Colon (tissue), 2 donors: ENCODE measurements at regions not wholly inside any gene's neighbourhood (a gene's known extent, or its start where the extent isn't known, plus 50 kb on each side); places are given as distances from the start of the nearest gene placed in this dataset.
"Not testable (repeated sequence)": the region's sequence is repeated elsewhere in the genome, so short reads cannot be mapped to it uniquely, and the experiment has no call there.

Source experiments
- FAIRE-seq: peaks from 2 replicates; lab custom pipeline; 2012; peaks lifted over from hg19 to GRCh38; lab: Jason Lieb, UNC
- donor health status: control.
- donor health status: control.

- no peak for FAIRE-seq
Observed at GRCh38 chr20:19874040-19874727, 116.1 kb downstream of the RIN2 start.

DNA sequence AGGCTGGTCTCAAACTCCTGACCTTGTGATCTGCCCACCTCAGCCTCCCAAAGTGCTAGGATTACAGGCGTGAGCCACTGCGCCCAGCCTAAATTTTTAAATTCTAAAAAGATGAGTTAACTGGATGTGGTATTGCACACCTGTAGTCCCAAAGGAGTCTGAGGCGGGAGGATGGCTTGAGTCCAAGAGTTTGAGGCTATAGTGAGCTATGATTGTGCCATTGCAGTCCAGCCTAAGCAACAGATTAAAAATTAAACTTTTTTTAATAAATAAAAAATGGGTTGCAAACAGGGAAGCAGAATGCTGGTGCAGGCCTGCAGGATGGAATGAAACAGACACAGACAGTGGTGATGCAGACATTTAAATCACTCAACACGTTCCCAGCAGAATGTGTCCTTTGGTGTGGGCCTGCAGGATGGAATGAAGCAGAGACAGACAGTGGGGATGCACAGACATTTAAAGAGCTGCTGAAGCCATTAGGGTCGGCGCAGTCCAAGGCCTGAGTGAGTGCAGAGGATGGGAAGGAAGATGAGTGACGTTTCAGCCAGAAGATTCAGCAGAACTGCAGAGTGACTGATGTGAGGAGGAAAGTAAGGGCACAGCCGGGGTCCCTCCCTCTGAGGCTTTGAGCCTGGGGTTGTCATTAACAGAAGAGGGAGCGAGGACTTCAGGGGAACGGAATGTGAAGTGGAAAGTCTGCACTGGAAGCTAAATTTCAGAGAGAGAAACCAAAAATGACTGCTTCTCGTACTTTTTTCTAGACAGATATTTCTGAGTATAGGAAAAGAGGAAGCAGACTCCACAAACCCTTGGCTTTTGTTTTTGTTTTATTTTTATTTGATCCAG is 117.5 kb downstream of the RIN2 start:
- no peak for FAIRE-seq

DNA sequence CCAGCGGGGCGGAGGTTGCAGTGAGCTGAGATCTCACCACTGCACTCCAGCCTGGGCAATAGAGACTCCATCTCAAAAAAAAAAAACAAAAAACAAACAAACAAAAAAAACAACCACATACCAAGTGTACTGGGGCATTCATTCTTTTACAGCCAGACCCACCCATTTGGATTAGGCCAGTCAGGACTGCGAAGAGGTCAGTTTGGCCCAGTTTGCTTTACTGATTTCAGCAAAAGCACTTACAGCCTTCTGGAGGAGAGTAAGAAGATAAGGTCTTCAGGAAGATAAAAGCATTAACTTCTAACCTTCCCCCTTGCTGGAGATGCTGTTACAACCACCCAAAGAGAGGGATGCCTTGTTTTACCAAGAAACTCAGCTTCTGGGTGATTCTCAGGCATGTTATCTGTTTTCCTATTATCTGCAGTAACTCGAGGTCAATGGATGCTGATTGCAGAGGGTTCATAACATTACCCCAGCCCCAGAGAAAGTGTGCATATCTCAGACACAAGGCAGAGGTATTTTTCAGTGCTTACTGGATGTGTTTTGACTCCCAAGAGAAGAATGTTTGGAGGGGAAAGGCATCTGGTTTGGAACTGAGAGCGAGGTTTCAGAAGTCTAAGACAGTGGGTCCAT is 118.9 kb downstream of the RIN2 start:
- FAIRE-seq: no peak

DNA sequence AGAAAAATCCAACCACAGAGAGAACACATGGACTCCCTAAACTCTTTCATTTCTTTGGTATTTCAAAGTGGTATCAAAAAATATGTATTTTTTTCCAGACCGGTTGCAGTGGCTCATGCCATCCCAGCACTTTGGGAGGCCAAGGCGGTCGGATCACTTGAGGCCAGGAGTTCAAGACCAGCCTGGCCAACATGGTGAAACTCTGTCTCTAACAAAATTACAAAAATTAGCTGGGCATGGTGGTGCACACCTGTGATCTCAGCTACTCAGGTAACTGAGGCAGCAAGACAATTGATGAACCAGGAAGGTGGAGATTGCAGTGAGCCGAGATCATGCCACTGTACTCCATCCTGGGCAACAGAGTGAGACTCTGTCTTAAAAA is 121.8 kb downstream of the RIN2 start:
- FAIRE-seq: not testable (repeated sequence)

GRCh38 chr20:19880256-19881079 is 122.4 kb downstream of the RIN2 start:
- no peak for FAIRE-seq

- FAIRE-seq: no peak
Observed at GRCh38 chr20:19881080-19881840, 123.2 kb downstream of the RIN2 start.

GRCh38 chr20:19881990-19882389 is 123.9 kb downstream of the RIN2 start:
- no peak for FAIRE-seq

GRCh38 chr20:19882446-19882845 is 124.4 kb downstream of the RIN2 start:
- no peak for FAIRE-seq

GRCh38 chr20:19883501-19883900 is 125.4 kb downstream of the RIN2 start:
- no peak for FAIRE-seq

- FAIRE-seq: no peak
Observed at GRCh38 chr20:19885594-19885938, 127.5 kb downstream of the RIN2 start.

DNA sequence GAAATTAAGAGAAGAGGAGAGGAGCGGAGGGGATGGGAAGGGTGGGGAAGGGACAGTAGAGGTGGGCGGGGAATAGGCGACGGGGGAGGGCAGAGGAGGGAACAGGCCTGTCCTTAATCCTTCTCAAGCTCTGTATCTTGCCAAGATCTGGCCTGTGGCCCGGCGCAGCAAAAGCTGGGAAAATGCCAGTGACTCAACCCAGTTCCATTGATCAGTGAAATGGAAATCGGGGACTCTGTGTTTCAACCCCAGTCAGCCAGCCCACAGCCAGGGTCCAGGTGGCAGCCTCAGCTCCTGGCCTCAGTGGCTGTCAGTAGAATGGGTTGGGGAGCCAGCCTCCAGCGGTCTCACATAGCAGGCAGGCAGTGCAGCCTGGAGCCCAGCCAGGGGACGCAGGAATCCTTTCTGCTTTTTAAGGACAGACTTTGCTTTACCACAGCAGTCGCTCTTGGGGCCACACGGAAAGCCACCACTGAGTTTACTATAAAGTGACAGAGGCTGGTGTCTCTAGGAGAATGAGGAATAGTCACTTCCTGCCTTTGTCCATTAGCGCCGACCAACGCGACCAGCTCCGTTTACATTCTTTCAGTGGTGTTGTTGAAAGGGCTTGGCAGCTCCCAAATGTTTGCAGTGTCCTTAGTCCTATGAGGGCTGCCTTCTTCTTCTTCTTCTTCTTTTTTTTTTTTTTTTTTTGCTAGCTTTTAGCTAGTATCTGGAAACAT is 128.0 kb downstream of the RIN2 start:
- no peak for FAIRE-seq

DNA sequence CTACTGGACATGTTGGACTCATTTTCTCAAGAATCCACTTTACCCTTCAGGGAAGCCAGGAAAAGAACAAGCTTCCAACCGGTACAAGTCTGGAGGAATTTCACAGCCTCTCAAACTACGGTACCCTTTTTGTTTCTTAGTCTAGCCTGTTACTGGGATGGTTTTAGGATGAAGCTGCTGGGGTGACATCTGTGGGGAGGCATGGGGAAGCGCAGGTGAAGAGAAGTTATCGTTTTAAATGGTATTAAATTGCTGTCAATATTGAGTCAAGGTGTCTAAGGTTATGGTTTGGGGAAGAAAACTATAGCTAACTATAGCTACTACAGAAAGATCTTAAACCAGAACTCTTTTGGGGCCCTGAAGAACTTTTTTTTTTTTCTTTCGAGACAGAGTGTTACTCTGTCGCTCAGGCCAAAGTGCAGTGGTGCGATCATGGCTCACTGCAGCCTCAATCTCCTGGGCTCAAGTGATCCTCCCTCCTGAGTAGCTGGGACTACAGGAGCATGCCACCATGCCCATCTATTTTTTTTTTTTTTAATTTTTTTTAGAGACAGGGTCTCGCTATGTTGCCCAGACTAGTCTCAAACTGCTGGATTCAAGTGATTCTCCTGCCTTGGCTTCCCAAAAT is 128.7 kb downstream of the RIN2 start:
- FAIRE-seq: no peak

- no peak for FAIRE-seq
Observed at GRCh38 chr20:19887556-19888268, 129.4 kb upstream of the NAA20 start.

- no peak for FAIRE-seq
Observed at GRCh38 chr20:19888269-19888671, 128.9 kb upstream of the NAA20 start.

DNA sequence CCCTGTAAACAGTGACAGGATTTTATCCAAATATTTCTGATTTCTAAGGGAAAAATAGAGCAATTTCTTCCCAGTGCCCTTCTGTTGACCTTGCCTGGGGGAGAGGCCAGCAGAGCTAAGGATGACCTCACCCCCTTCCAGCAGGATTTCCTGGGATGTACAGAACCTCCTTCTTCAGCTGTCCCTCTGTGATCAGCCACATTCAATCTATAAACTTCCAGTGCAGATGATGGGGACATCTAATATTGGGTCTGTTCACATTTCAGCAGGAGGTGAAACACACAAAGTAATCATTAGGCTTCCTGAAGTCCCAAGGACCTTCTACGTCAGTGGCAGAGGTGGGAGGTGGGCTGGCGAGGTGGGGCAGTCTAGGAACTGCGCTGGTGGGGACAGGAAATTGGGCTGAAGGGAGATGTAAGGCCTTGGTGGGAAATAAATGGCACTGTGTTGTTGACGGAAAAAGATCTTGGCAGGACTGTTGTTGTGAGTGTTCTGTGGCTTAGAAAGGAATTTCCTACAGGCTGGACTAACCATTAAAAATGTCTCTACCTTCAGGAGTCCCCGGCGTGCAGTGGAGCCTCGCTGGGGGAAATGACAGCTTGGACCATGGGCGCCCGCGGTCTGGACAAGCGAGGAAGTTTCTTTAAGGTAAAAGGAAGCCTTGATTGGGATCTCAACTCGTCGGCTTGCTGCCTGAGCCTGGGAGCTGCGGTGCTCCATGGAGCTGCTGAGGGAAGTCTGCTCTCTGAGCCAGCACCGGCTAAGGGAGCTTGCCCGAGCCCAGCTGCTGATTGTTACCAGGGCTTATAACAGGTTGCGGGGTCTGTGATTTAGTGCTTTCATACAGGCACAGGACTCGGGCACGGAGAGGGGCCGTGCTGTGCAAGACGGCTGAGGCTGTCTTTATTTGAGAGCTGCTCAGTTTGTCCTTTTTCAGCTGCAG is 127.9 kb upstream of the NAA20 start:
- FAIRE-seq: no peak

DNA sequence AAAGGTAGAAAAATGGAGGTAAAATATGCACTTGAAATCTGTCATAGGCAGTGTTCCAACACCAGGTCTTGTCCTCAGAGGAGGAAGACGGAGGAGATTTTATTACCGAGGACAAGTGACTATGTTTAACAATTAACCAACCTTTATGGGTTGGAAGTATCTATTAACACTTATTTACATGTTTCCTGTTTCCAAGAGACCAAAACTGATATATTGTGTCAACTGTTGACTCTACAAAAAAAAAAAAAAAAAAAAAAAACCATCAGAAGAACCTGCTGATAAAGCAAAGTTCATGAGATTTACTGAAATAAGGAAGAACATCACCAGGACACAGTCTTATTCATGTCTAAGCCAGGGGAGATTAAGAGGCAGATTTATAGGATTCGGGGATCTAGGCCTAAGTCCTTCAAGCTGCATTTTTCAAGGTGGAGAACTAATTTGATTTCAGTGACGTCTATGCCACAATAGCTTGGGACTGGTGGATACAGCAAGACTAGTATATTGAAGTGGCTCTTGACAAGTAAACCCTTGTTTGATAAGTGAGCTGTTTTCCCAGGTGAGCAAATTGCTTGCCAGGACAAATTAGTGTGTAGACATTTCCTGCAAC is 126.6 kb upstream of the NAA20 start:
- FAIRE-seq: peak; percentile 81

DNA sequence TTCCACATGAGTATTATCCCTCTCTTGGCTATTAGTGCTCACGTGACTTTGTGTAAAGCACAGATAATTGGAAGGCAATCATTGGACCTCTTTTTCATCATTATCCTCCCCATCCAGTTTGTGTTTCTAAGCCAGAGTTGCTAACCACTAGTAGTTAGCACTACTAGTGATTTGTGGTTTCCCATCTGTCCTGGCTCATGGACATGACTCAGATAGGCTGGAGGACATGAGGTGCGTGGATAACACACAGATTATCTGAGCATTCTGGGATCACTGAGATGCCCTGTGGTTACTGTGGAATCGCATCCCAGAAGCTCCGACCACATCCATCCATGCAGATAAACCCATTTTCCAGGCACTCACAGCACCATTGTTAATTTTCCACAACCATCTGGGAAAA is 123.8 kb upstream of the NAA20 start:
- no peak for FAIRE-seq

DNA sequence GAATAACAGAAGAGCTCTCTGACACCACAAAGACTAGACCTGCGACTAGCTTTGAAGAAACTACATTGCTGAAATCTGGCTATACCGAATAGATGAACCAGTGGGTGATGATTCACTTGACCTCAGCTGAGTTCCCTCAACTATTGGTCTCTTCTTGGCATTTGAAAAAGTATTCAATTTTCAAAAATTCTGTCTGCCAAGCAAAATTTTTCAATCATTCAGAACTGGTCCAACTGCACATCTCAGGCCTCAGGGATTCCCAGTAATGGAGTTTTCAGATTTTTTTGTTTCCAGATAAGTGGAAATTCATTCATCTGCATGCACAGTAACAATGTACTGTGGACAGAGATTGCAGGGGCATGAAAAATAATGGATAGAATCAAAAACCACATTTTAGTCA is 121.4 kb upstream of the NAA20 start:
- no peak for FAIRE-seq
